GM23338 (cell line): ENCODE measurements at regions not wholly inside any gene's neighbourhood (a gene's known extent, or its start where the extent isn't known, plus 50 kb on each side); places are given as distances from the start of the nearest gene placed in this dataset.

ENCODE experiments used
- ATAC-seq: fragments of 200-7000 bp; cut with Tn5 transposase; 3 replicates; pipeline ENCODE4 v1.9.1; 2020
- DNase-seq: peaks from one replicate; pipeline ENCODE4 v3.0.0-alpha.2; 2015; ENCODE audit warnings: low spot score
- H2AFZ ChIP-seq: fragments of 200-600 bp; sonication (generic); 2 replicates; pipeline ENCODE4 v1.8.0; 2016; ENCODE audit warnings: antibody characterized with exemption, mild to moderate bottlenecking, moderate library complexity
- H3F3A ChIP-seq: fragments of 200-600 bp; sonication (generic); replicated peaks from 2 replicates; pipeline ENCODE4 v1.8.0; 2017; ENCODE audit warnings: antibody characterized with exemption, mixed run types, low read depth
- H3K27ac ChIP-seq: fragments of 200-600 bp; sonication (generic); 2 replicates; pipeline ENCODE4 v1.6.1; 2016; ENCODE audit warnings: low read depth
- H3K27me3 ChIP-seq: fragments of 200-600 bp; sonication (generic); 2 replicates; pipeline ENCODE4 v1.8.0; 2016; ENCODE audit warnings: mild to moderate bottlenecking, mixed run types, moderate library complexity; ENCODE audit not compliant: insufficient read depth
- H3K36me3 ChIP-seq: fragments of 200-600 bp; sonication (generic); 2 replicates; pipeline ENCODE4 v1.8.0; 2016; ENCODE audit warnings: mild to moderate bottlenecking; ENCODE audit not compliant: insufficient read depth
- H3K4me1 ChIP-seq: fragments of 200-600 bp; sonication (generic); 2 replicates; pipeline ENCODE4 v1.8.0; 2016; ENCODE audit warnings: mild to moderate bottlenecking, moderate library complexity; ENCODE audit not compliant: insufficient read depth
- H3K4me2 ChIP-seq: fragments of 200-600 bp; sonication (generic); 2 replicates; pipeline ENCODE4 v1.7.1; 2017; ENCODE audit warnings: mixed run types
- H3K4me3 ChIP-seq: fragments of 200-600 bp; sonication (generic); 2 replicates; pipeline ENCODE4 v1.6.1; 2016; ENCODE audit warnings: mixed run types
- H3K79me2 ChIP-seq: fragments of 200-600 bp; sonication (generic); replicated peaks from 2 replicates; pipeline ENCODE4 v1.8.0; 2017; ENCODE audit warnings: mild to moderate bottlenecking; ENCODE audit not compliant: insufficient read depth
- H3K9me2 ChIP-seq: fragments of 200-600 bp; sonication (generic); 2 replicates; pipeline ENCODE4 v1.8.0; 2017; ENCODE audit not compliant: insufficient read depth
- H4K20me1 ChIP-seq: fragments of 200-600 bp; sonication (generic); replicated peaks from 2 replicates; pipeline ENCODE4 v1.8.0; 2017; ENCODE audit warnings: mild to moderate bottlenecking; ENCODE audit not compliant: insufficient read depth
- H3K27ac Mint-ChIP-seq: 2 replicates; pipeline ENCODE4 v1.8.0; 2020; ENCODE audit warnings: inconsistent platforms, mild to moderate bottlenecking, moderate library complexity, mixed read lengths
- H3K27me3 Mint-ChIP-seq: 3 replicates; pipeline ENCODE4 v1.8.0; 2022; ENCODE audit warnings: low read depth, mild to moderate bottlenecking, moderate library complexity, mixed read lengths, inconsistent platforms; ENCODE audit not compliant: insufficient read depth, poor library complexity
- H3K36me3 Mint-ChIP-seq: 3 replicates; pipeline ENCODE4 v1.8.0; 2021; ENCODE audit warnings: low read depth, mild to moderate bottlenecking, inconsistent platforms, moderate library complexity, mixed read lengths
- H3K4me1 Mint-ChIP-seq: 3 replicates; pipeline ENCODE4 v1.8.0; 2020; ENCODE audit warnings: mild to moderate bottlenecking, inconsistent platforms, mixed read lengths
- H3K4me3 Mint-ChIP-seq: 3 replicates; pipeline ENCODE4 v1.8.0; 2021; ENCODE audit warnings: moderate library complexity, mild to moderate bottlenecking, inconsistent platforms, mixed read lengths
- H3K9me3 Mint-ChIP-seq: 3 replicates; pipeline ENCODE4 v1.8.0; 2020; ENCODE audit warnings: moderate library complexity, mild to moderate bottlenecking, inconsistent platforms, mixed read lengths
- CREB1 ChIP-seq: fragments of 250-450 bp; sonication (Bioruptor Pico); IDR thresholded peaks from 2 replicates; pipeline ENCODE4 v1.5.0; 2020; ENCODE audit warnings: low read depth, mild to moderate bottlenecking, moderate library complexity
- EZH2 ChIP-seq: fragments of 200-600 bp; sonication (generic); IDR thresholded peaks from one replicate; pipeline ENCODE4 v1.8.0; 2017; ENCODE audit warnings: antibody characterized with exemption, mild to moderate bottlenecking, low read depth; ENCODE audit not compliant: unreplicated experiment
- EZH2phosphoT487 ChIP-seq: fragments of 200-600 bp; sonication (generic); IDR thresholded peaks from one replicate; pipeline ENCODE4 v1.8.1; 2018; ENCODE audit warnings: antibody characterized with exemption; ENCODE audit not compliant: unreplicated experiment
- JUNB ChIP-seq: IDR thresholded peaks from one replicate; pipeline ENCODE4 v1.6.1; 2016; ENCODE audit warnings: antibody characterized with exemption; ENCODE audit not compliant: unreplicated experiment
- NANOG ChIP-seq: IDR thresholded peaks from 2 replicates; pipeline ENCODE4 v1.6.1; 2016; ENCODE audit warnings: antibody characterized with exemption, borderline replicate concordance
- POLR2AphosphoS5 ChIP-seq: IDR thresholded peaks from 2 replicates; pipeline ENCODE4 v1.6.1; 2016; ENCODE audit warnings: antibody characterized with exemption, low read depth
- STAT1 ChIP-seq: IDR thresholded peaks from one replicate; pipeline ENCODE4 v1.6.1; 2016; ENCODE audit warnings: antibody characterized with exemption; ENCODE audit not compliant: unreplicated experiment
- ZNF114 ChIP-seq: fragments of 250-450 bp; sonication (Bioruptor Pico); IDR thresholded peaks from 2 replicates; pipeline ENCODE4 v1.5.0; 2020; ENCODE audit warnings: mild to moderate bottlenecking, moderate library complexity
- ZNF331 ChIP-seq: fragments of 250-450 bp; sonication (Bioruptor Pico); IDR thresholded peaks from 2 replicates; pipeline ENCODE4 v1.5.0; 2020; ENCODE audit warnings: low read depth, mild to moderate bottlenecking, moderate library complexity
- TF ChIP-seq, protein P1 (sequence below): fragments of 250-450 bp; sonication (Bioruptor Pico); IDR thresholded peaks from 2 replicates; pipeline ENCODE4 v1.5.0; 2020; ENCODE audit warnings: mild to moderate bottlenecking, moderate library complexity
- TF ChIP-seq, protein P2 (sequence below): IDR thresholded peaks from 2 replicates; pipeline ENCODE4 v1.6.1; 2016; ENCODE audit warnings: antibody characterized with exemption
- TF ChIP-seq, protein P3 (sequence below): IDR thresholded peaks from one replicate; pipeline ENCODE4 v1.6.1; 2018; ENCODE audit warnings: antibody characterized with exemption; ENCODE audit not compliant: unreplicated experiment
- TF ChIP-seq, protein P4 (sequence below), 2 experiments: fragments of 200-600 bp in 1 of 2; sonication (generic) in 1 of 2; conservative IDR thresholded peaks; 2 replicates each; pipeline versions ENCODE4 v1.5.1 to v1.6.1; 2016 to 2017; ENCODE audit warnings: antibody characterized with exemption in 2 of 2, low read depth in 2 of 2, mild to moderate bottlenecking in 2 of 2, moderate library complexity in 1 of 2

DNA sequence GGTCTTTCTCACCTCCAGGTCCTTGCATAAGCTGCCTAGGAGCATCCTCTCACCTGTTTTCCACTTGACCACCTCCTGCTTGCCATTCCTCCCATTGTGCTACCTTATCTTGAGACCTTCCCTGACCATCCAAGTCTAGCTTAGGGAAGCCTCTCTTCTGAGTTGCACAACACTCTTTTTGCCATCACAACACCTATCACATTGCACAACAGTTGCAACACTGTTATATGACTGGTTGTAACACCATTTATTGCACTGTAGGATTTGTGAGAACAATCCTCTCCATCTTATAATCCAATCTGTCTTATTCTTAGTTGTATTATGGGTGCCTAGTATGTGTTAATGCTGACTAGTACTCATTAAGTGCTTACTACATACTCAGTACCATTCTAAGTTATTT lies 488.7 kb downstream of the OMA1 start:
- H3K79me2 ChIP-seq, result no peaks in the 10 kb centered on the region
- H3K4me1 ChIP-seq, result no peaks in the 10 kb centered on the region
- peaks cover 10% of the 10 kb centered on the region for H3K27me3 Mint-ChIP-seq
- no peak overlapping the region for H3K27ac Mint-ChIP-seq
- peaks cover 4% of the 10 kb centered on the region; the same call in 1 of the 3 replicates for H3K9me3 Mint-ChIP-seq
- H3K4me3 Mint-ChIP-seq, result no peak overlapping the region
- H2AFZ ChIP-seq, result no peak overlapping the region
- no peaks in the 10 kb centered on the region for H3K27me3 ChIP-seq
- DNase-seq, result no peak
- no peaks in the 10 kb centered on the region for H4K20me1 ChIP-seq
- no peak overlapping the region for H3K27ac ChIP-seq
- no peaks in the 10 kb centered on the region for H3K9me2 ChIP-seq
- H3K4me2 ChIP-seq, result no peak overlapping the region
- ATAC-seq, result no peak
- H3F3A ChIP-seq, result no peaks in the 10 kb centered on the region
- TF ChIP-seq EZH2phosphoT487, result no peak
- TF ChIP-seq ZNF114 (CRISPR knock-in tag), result no peak
- no peak for TF ChIP-seq STAT1
- no peak for TF ChIP-seq NANOG
- TF ChIP-seq JUNB, result no peak
- TF ChIP-seq EZH2, result no peak
- TF ChIP-seq ZNF331 (CRISPR knock-in tag), result no peak
- TF ChIP-seq, protein P1, sequence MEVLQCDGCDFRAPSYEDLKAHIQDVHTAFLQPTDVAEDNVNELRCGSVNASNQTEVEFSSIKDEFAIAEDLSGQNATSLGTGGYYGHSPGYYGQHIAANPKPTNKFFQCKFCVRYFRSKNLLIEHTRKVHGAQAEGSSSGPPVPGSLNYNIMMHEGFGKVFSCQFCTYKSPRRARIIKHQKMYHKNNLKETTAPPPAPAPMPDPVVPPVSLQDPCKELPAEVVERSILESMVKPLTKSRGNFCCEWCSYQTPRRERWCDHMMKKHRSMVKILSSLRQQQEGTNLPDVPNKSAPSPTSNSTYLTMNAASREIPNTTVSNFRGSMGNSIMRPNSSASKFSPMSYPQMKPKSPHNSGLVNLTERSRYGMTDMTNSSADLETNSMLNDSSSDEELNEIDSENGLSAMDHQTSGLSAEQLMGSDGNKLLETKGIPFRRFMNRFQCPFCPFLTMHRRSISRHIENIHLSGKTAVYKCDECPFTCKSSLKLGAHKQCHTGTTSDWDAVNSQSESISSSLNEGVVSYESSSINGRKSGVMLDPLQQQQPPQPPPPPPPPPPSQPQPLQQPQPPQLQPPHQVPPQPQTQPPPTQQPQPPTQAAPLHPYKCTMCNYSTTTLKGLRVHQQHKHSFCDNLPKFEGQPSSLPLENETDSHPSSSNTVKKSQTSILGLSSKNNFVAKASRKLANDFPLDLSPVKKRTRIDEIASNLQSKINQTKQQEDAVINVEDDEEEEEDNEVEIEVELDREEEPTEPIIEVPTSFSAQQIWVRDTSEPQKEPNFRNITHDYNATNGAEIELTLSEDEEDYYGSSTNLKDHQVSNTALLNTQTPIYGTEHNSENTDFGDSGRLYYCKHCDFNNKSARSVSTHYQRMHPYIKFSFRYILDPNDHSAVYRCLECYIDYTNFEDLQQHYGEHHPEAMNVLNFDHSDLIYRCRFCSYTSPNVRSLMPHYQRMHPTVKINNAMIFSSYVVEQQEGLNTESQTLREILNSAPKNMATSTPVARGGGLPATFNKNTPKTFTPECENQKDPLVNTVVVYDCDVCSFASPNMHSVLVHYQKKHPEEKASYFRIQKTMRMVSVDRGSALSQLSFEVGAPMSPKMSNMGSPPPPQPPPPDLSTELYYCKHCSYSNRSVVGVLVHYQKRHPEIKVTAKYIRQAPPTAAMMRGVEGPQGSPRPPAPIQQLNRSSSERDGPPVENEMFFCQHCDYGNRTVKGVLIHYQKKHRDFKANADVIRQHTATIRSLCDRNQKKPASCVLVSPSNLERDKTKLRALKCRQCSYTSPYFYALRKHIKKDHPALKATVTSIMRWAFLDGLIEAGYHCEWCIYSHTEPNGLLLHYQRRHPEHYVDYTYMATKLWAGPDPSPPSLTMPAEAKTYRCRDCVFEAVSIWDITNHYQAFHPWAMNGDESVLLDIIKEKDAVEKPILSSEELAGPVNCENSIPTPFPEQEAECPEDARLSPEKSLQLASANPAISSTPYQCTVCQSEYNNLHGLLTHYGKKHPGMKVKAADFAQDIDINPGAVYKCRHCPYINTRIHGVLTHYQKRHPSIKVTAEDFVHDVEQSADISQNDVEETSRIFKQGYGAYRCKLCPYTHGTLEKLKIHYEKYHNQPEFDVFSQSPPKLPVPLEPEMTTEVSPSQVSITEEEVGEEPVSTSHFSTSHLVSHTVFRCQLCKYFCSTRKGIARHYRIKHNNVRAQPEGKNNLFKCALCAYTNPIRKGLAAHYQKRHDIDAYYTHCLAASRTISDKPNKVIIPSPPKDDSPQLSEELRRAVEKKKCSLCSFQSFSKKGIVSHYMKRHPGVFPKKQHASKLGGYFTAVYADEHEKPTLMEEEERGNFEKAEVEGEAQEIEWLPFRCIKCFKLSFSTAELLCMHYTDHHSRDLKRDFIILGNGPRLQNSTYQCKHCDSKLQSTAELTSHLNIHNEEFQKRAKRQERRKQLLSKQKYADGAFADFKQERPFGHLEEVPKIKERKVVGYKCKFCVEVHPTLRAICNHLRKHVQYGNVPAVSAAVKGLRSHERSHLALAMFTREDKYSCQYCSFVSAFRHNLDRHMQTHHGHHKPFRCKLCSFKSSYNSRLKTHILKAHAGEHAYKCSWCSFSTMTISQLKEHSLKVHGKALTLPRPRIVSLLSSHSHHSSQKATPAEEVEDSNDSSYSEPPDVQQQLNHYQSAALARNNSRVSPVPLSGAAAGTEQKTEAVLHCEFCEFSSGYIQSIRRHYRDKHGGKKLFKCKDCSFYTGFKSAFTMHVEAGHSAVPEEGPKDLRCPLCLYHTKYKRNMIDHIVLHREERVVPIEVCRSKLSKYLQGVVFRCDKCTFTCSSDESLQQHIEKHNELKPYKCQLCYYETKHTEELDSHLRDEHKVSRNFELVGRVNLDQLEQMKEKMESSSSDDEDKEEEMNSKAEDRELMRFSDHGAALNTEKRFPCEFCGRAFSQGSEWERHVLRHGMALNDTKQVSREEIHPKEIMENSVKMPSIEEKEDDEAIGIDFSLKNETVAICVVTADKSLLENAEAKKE, result no peak
- TF ChIP-seq CREB1 (CRISPR knock-in tag), result no peak
- no peak for TF ChIP-seq POLR2AphosphoS5
- TF ChIP-seq, protein P2, sequence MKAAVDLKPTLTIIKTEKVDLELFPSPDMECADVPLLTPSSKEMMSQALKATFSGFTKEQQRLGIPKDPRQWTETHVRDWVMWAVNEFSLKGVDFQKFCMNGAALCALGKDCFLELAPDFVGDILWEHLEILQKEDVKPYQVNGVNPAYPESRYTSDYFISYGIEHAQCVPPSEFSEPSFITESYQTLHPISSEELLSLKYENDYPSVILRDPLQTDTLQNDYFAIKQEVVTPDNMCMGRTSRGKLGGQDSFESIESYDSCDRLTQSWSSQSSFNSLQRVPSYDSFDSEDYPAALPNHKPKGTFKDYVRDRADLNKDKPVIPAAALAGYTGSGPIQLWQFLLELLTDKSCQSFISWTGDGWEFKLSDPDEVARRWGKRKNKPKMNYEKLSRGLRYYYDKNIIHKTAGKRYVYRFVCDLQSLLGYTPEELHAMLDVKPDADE, result no peak
- TF ChIP-seq, protein P3, sequence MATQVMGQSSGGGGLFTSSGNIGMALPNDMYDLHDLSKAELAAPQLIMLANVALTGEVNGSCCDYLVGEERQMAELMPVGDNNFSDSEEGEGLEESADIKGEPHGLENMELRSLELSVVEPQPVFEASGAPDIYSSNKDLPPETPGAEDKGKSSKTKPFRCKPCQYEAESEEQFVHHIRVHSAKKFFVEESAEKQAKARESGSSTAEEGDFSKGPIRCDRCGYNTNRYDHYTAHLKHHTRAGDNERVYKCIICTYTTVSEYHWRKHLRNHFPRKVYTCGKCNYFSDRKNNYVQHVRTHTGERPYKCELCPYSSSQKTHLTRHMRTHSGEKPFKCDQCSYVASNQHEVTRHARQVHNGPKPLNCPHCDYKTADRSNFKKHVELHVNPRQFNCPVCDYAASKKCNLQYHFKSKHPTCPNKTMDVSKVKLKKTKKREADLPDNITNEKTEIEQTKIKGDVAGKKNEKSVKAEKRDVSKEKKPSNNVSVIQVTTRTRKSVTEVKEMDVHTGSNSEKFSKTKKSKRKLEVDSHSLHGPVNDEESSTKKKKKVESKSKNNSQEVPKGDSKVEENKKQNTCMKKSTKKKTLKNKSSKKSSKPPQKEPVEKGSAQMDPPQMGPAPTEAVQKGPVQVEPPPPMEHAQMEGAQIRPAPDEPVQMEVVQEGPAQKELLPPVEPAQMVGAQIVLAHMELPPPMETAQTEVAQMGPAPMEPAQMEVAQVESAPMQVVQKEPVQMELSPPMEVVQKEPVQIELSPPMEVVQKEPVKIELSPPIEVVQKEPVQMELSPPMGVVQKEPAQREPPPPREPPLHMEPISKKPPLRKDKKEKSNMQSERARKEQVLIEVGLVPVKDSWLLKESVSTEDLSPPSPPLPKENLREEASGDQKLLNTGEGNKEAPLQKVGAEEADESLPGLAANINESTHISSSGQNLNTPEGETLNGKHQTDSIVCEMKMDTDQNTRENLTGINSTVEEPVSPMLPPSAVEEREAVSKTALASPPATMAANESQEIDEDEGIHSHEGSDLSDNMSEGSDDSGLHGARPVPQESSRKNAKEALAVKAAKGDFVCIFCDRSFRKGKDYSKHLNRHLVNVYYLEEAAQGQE, result no peak
- TF ChIP-seq, protein P4, sequence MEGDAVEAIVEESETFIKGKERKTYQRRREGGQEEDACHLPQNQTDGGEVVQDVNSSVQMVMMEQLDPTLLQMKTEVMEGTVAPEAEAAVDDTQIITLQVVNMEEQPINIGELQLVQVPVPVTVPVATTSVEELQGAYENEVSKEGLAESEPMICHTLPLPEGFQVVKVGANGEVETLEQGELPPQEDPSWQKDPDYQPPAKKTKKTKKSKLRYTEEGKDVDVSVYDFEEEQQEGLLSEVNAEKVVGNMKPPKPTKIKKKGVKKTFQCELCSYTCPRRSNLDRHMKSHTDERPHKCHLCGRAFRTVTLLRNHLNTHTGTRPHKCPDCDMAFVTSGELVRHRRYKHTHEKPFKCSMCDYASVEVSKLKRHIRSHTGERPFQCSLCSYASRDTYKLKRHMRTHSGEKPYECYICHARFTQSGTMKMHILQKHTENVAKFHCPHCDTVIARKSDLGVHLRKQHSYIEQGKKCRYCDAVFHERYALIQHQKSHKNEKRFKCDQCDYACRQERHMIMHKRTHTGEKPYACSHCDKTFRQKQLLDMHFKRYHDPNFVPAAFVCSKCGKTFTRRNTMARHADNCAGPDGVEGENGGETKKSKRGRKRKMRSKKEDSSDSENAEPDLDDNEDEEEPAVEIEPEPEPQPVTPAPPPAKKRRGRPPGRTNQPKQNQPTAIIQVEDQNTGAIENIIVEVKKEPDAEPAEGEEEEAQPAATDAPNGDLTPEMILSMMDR (conservative IDR thresholded peaks at IDR 0.05; ENCODE audit: low read depth in 2 of 2), result no peak
- no peaks in the 10 kb centered on the region; the same call in 1 of the 2 replicates for H3K36me3 ChIP-seq
- peaks cover 6% of the 10 kb centered on the region for H3K4me1 Mint-ChIP-seq
- no peak overlapping the region for H3K4me3 ChIP-seq
- peaks cover 3% of the 10 kb centered on the region; the same call in 2 of the 3 replicates for H3K36me3 Mint-ChIP-seq
